ENCODE measurements at regions not wholly inside any gene's neighbourhood (a gene's known extent, or its start where the extent isn't known, plus 50 kb on each side); places are given as distances from the start of the nearest gene placed in this dataset.

GRCh38 chr7:67858931-67859330 is 862.3 kb downstream of the TYW1 start:
- TF ChIP-seq CTCF (conservative IDR thresholded peaks at IDR 0.05) (no peak), ZFX (IDR thresholded peaks at IDR 0.05) (no peak)

All from C4-2B (cell line).